Heart left ventricle (tissue), 13 donors: ENCODE measurements at regions not wholly inside any gene's neighbourhood (a gene's known extent, or its start where the extent isn't known, plus 50 kb on each side); places are given as distances from the start of the nearest gene placed in this dataset.

Source experiments
- CTCF ChIP-seq, 12 donors: fragments of 200-600 bp; sonication (generic) in 4 of 12; IDR thresholded peaks; one replicate each; pipeline versions ENCODE4 v1.5.0 to v1.8.0; 2018 to 2022; ENCODE audit warnings: antibody characterized with exemption in 12 of 12, mild to moderate bottlenecking in 5 of 12
- POLR2A ChIP-seq, 2 donors: fragments of 450-650 bp; IDR thresholded peaks; one replicate each; pipeline ENCODE4 v1.6.1; 2017; ENCODE audit warnings: antibody characterized with exemption in 2 of 2, mild to moderate bottlenecking in 2 of 2, moderate library complexity in 2 of 2
- donor health status: ischemic (EF 13 %, LVEDD 7.1; RV severe dilation, severe dysfunction).
- donor health status: DM: no; HTN: yes; CAD: no.
- donor health status: DM: no; HTN: no; CAD: no.
- donor health status: ischemic (EF 25% LVEDD 6.9; RV normal size, moderate dysfunction).
- donor health status: ischemic (EF 25% LVEDD 5.7; RV mildly dilated, moderate dysfunction).
- donor health status: ischemic (EF 35%, LVEDD 5.7; RV mildly dilated, moderate dysfunction).
- donor health status: nonischemic (EF 11% LVEDD 7.7; RV severe dilation, severe dysfunction).
- donor health status: DM: yes; HTN: yes; CAD: no.
- donor health status: PGD.
- donor health status: ischemic (EF 29% LVEDD 5.4; RV normal size, mild dysfunction).
- donor health status: nonischemic (EF 23%, LVEDD 6.1; RV moderate dilation, normal function).

GRCh38 chr2:48072583-48072982, 166.3 kb upstream of the FBXO11 start:
- TF ChIP-seq CTCF (IDR thresholded peaks at IDR 0.05): no peak
- TF ChIP-seq POLR2A (IDR thresholded peaks at IDR 0.05): no peak
